Ramos (cell line): ENCODE measurements at regions not wholly inside any gene's neighbourhood (a gene's known extent, or its start where the extent isn't known, plus 50 kb on each side); places are given as distances from the start of the nearest gene placed in this dataset.

Experiments
- in situ Hi-C: fragments of 300-500 bp; cut with MboI; formaldehyde crosslinking; loops from one replicate; pipeline ENCODE4 v1.14.3; 2022; ENCODE audit warnings: low sequenced_read_pairs; ENCODE audit not compliant: unreplicated experiment

- in situ Hi-C loops: no loop called here
Measured at GRCh38 chr7:13448243-13448642, 541.2 kb downstream of the ETV1 start.

GRCh38 chr7:13449460-13449859, 540.0 kb downstream of the ETV1 start:
- in situ Hi-C loops: no loop called here

- in situ Hi-C loops: no loop called here
Measured at GRCh38 chr7:13454916-13455592, 534.4 kb downstream of the ETV1 start.

- in situ Hi-C loops: no loop called here
Measured at GRCh38 chr7:13457790-13458189, 531.7 kb downstream of the ETV1 start.

- in situ Hi-C loops: no loop called here
Measured at GRCh38 chr7:13466874-13467547, 522.5 kb downstream of the ETV1 start.

DNA sequence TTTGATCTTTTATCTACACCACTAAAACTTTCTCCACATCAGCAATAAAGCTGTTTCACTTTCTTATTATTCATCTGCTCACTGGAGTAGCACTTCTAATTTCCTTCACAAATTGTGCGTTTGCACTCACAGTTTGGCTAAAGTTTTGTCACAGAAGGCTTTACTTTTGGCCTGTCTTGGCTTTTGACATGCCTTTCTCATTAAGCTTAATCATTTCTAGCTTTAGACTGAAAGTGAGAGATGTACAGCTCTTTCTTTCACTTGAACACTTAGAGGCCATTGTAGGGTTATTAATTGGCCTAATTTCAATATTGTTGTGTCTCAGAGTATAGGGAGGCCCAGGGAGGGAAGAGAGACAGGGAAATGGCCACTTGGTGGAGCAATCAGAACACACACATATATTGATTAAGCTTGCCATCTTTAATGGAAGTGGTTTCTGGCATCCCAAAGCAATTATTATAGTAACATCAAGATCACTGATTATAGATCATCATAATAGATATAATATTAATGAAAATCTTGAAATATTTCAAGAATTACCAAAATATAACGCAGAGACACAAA, 512.5 kb downstream of the ETV1 start:
- in situ Hi-C loops: no loop called here

DNA sequence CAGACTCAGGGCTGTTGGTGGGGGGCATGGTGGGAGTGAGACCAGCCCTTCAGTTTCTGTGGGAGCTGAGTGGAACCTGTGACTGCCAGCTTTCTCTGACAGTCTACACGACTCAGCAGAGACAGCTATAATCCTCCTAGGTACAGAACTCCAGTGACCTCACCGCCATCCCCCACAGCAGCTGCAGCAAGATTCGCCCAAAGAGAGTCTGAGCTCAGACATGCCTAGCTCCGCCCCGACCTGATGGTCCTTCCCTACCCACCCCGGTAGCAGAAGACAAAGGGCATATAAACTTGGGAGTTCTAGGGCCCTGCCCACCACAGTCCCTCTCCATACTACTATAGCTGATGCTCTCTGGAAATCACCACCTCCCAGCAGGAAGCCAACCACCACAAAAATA, 500.1 kb downstream of the ETV1 start:
- in situ Hi-C loops: no loop called here

DNA sequence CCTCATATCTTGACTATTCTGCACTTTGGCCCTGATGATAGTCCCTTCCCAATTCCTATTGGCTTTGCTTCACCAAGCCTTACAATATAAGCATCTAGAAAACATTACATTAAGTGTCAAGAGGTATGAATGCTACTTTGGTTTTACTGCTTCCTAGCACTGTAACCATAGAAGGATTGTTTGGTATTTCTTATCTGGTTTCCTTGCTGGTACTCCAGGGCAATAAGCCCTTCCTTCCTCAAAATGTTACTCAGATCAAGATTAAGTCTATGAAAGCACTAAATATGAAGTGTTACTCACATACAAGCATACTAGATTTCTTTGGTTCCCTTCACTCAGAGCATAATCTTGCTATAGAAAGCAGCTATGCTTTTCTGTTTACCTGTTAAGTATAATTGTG, 492.5 kb downstream of the ETV1 start:
- in situ Hi-C loops: no loop called here

DNA sequence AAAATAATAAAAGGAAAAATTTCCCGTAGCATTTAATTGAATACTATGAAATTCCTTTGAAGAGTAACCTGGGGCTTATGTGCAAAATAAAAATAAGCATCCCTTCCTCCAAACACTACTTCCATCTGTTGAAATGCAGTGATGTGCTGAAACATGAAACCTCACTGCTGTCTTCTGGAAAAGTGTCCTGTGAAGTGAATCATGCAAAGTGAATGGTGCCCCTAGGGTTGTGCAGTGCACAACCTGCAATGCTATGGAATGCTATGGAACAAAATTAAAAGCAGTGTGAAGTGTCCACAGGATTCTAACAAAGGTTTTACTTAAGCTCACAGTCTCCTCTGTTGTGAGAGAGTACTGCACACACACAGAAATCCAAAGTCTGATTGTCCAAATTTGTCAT, 480.9 kb downstream of the ETV1 start:
- in situ Hi-C loops: no loop called here

DNA sequence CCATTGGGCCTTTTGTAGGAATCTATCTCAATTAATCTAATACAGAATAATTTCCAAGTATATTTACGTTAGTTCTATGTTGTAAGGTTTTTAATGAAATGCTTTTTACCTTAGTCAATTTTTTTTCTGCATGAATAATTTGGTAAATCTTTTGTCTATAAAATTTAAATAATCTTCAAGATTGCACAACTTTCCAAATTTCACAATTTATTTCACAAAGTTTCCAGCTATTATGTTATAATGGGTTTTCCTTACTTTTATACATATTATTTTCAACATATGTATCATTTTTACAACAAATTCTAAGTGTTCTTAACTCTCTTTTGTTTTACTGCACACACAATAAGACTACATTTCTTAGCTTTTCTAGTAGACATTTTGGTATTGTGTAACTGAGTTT, 470.7 kb downstream of the ETV1 start:
- in situ Hi-C loops: no loop called here

- in situ Hi-C loops: no loop called here
Measured at GRCh38 chr7:13524076-13524475, 465.4 kb downstream of the ETV1 start.

DNA sequence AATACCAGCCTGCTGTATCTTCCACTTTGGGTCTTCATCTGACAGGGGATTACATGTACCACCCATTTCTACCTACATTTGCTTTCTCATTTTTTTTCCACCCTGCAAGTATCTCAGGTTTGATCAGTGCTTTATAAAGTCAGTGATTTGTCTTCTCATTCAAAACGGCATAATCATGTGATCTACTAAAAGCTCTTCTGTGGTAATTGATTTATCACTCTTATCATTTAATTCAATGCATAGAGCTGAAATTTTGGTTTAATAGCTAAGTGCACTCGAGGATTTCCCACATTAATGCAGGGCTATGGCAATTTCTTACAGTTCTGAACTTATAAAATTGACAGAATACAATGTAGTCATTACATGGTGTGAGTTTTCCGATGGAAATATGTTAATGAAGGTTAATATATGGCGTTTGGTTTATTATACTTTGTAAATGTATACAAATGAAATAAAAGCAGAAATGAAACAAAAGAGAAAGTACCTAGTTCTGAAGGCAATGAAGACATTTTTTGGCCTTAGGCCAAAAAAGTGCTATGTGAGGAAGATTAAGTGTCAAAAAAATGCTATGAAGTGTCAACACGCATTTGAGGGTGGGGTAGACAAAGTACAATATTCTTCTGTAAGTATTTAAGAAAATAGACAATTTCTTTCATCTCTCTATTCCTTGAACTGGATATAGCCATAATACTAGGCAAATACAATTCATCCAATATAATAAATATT, 457.3 kb downstream of the ETV1 start:
- in situ Hi-C loops: no loop called here

- in situ Hi-C loops: no loop called here
Measured at GRCh38 chr7:13538669-13539068, 450.8 kb downstream of the ETV1 start.

GRCh38 chr7:13540429-13540828, 449.0 kb downstream of the ETV1 start:
- in situ Hi-C loops: no loop called here

GRCh38 chr7:13541326-13541725, 448.1 kb downstream of the ETV1 start:
- in situ Hi-C loops: no loop called here

DNA sequence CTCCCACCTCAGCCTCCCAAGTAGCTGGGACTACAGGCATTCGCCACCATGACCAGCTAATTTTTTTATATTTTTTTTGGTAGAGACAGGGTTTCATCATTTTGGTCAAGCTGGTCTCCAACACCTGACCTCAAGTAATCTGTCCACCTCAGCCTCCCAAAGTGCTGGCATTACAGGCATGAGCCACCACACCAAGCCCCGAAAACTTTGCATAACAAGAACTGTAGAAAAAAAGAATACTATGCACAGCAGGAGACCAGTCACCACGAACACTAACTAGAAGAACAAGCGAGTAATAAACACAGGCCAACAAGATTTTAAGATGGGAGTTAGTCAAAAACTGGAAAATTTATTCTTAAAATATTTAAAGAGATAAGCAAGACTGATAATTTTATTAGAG, 447.0 kb downstream of the ETV1 start:
- in situ Hi-C loops: no loop called here

GRCh38 chr7:13551503-13551902, 438.0 kb downstream of the ETV1 start:
- in situ Hi-C loops: no loop called here

DNA sequence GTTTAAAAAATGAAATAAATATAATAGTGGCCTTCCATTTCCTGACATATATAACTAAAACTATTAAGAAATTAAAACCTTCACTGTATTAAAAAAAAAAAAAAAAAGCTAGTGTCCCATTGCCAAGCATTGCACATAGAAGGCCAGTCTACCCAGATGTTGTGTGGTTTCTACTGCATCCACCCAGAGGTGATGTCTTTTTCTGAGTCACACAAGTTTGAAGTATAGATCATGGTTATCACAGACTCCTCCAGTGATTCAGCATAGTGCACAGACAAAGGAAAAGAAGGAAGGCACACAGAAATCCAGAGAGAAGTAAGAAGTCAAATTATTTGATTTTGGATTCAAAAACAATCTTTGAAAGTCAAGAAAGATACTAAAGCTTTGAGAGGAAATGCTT, 429.0 kb downstream of the ETV1 start:
- in situ Hi-C loops: no loop called here

- in situ Hi-C loops: no loop called here
Measured at GRCh38 chr7:13563257-13563656, 426.2 kb downstream of the ETV1 start.

GRCh38 chr7:13563680-13564079, 425.8 kb downstream of the ETV1 start:
- in situ Hi-C loops: no loop called here

DNA sequence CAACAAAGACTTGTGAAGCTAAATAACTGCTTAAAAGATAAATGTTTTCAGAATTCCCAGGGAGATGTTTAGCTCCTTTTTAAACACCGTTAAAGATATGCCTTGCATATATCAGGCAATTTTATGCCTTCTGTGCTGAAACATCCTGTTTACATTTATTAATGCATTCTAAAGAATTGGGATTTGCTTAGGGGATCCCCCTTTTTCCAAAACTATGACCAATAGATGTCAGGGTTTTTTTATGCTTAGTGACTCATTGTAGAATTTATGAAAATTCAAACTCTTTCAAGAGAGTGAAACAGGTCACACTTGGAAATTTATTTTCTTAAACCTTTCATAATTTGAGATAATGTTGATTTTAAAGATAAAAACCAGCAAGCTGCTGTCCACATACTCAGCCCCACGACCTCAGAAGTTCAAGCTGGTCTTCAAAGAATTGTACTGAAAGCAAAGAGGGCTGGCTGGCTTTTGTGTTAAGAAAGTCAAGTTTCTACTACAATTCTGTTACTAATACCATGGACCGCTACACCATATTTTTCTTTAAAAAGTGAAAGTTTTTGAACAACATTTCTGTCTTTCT, 411.8 kb downstream of the ETV1 start:
- in situ Hi-C loops: no loop called here
